GM19193 (cell line): ENCODE measurements at regions not wholly inside any gene's neighbourhood (a gene's known extent, or its start where the extent isn't known, plus 50 kb on each side); places are given as distances from the start of the nearest gene placed in this dataset.

Experiments used
- POLR2A ChIP-seq: IDR thresholded peaks from 4 replicates; pipeline ENCODE4 v1.6.1; 2011; ENCODE audit not compliant: insufficient read depth, insufficient read length; ENCODE audit errors: extremely low read depth

DNA sequence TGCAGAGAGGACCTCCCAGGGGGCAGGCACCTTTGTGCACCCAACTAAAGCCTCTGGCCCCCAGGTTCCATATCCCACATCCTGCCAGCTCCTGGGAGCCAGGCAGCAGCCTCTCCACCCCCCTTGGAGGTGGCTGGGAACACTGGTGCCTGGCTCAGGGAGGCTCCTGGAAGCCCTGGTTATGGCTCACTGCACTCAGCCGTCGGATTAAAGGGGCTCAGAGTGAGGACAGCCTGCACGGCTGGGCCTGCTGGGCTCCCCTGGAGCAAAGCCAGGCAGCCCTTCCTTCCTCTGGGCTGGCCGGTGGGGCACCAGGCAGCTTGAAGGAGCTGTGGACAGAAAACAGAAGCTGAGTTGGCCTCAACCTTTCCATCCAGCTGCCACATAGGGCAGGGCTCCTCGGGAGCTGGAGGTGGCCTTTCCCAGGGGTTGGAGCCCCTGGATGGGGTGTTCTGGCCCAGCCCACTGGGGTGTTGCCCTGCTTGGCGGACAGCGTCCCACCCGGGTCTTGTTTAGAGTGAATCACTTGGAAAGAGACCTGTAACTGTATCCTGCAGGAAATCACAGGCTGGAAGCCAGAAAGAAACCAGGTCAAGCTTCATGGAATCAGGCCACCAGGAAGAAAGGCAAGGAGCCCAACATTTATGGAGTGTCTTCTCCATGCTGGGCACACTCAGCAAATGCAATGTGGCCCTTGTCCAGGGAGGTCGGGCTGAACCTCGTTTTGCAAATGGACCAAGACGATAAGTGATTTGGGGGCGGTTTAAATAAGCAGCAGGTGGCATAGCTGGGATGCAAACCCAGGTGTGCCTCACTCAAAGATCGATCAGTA lies 253.3 kb downstream of the SOX9 start:
- TF ChIP-seq POLR2A: no peak

DNA sequence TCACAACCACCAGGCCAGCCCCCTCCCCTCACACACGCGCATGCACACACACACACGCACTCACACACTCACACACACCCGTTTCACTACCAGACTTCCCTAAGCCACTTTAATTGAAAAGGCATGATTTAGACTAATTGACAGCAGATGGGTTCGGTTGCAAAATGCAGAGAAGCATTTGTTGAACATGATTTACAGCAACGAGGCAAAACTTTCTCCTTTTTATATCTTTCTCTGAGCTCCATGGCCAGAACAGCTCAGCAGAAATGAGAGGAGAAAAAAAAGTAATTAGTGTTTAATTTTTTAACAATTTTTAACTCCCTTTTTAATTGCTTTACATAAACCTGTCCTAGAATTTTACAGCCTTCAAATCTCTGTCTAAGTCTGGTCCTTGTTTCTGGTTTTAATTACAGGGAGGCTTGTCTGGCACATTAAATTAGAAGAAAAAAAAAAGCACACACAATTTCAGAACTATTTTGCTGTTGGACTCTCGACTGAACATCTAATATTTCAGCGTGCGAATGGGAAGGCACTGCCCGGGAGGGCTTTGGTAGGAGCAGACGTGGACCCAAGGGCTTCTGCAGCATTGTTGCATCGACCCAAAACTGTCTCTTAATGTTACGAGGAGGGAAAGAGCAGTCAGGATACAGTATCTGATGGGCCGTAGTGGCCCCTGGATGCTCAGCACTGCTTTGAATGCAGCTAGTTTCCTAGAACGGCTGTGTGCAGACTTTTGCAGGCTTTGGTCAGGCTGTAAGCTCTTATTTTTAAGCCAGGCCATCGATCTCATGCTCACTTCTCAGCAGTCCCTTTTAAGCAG lies 255.9 kb downstream of the SOX9 start:
- no peak for TF ChIP-seq POLR2A

DNA sequence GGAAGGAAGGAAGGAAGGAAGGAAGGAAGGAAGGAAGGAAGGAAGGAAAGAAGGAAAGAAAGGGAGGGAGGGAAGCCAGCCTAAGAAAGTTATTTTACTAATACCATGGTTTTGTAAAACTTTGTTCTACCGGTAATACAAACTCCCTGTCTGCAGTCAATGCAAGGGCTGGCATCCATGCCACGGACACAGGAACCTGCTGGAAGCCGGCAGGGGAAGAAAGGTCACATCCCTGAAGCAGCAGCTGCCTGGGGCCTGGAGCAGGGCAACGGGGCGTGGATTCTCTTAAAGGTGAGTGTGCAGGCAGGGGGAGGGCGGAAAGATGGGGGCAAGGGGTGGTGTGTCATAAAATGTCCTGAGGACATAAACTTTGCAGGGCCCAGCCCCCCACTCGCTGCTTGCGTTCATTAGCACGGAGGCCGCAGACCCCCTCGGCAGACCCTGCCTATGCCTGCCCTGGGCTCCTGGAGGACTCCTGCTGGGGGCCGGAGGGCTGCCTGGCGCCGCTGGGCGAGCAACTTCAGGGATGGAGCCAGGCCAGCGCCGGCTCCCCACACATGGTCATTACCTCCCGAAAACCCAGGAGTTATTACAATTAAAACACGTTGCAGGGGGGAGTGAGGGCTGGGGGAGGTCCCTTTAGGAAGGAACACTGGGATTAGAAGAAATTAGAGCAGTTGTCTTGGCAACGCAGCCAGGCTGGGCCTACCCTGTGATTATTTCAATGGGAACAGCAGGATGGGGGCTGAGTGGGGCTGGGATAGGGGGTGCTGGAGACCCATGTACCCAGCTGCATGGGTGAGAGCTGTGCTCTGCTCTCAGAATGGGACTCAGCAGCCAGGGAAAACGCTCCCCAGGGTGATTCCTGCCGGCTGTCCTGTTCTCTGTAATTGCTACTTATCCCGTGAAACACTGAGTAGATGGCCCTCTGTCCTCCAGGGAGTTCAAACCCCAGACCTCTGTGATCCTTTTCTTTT lies 257.9 kb downstream of the SOX9 start:
- no peak for TF ChIP-seq POLR2A

GRCh38 chr17:72379516-72379915 lies 258.7 kb downstream of the SOX9 start:
- TF ChIP-seq POLR2A: no peak

GRCh38 chr17:72380120-72380519 lies 259.3 kb downstream of the SOX9 start:
- TF ChIP-seq POLR2A: no peak

GRCh38 chr17:72380737-72381136 lies 259.9 kb downstream of the SOX9 start:
- no peak for TF ChIP-seq POLR2A

DNA sequence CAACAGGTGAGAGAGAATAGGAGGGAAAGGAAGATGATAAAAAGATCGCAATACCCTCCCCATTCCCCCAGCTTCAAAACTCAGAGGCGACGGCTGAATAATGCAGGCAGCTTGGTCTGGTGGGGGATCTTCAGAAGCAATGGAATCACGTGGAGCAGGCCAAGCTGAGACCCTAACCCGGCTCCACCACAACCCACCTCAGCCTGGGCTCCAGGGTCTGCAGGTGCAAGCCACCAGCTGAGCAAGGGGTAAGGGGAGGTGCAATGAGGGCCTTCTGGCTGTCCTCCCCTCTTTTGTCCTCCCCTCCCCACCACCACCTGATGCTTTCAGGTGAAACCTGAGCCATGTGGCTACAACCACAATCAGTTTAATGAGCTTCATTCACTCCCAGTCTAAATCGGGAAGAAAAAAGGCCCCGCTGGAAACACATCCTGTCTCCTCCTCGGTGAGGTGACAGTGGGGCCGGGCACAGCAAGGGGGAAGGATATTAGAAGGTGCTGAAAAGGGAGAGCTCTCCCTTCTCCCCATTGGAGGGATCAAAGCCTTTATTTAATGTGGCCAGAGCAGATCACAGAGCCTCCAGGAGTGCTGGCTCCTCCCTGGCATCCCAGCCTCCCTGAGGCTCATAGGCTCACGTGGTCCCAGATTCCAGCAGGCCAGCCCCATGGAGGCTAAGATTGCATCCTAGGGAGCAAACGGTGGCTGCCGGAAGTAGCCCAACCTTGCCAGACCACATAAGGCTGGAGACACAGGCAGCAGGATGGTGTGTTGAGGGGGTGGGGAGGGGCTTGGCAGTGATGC lies 261.0 kb downstream of the SOX9 start:
- no peak for TF ChIP-seq POLR2A

GRCh38 chr17:72382971-72383722 lies 262.3 kb downstream of the SOX9 start:
- TF ChIP-seq POLR2A: no peak

DNA sequence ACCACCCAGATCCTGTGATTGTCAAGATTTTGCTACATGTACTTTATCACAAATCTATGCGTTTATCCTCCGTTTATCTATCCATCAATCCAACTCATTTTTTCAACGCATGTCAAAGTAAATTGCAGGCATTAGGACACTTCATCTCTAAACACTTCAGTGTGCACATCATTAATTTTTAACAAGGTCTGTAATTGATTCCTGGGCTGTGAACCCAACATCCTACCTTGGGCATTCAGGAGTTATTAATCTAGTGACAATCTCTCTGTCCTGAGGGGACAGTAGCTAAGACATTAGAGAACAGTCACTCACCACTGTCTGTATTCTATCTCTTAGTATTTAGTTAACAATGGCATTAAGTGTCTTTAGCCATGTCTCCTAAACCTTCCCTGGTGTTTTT lies 264.7 kb downstream of the SOX9 start:
- no peak for TF ChIP-seq POLR2A

- TF ChIP-seq POLR2A: no peak
These were observed 265.9 kb downstream of the SOX9 start for GRCh38 chr17:72386619-72387237.

DNA sequence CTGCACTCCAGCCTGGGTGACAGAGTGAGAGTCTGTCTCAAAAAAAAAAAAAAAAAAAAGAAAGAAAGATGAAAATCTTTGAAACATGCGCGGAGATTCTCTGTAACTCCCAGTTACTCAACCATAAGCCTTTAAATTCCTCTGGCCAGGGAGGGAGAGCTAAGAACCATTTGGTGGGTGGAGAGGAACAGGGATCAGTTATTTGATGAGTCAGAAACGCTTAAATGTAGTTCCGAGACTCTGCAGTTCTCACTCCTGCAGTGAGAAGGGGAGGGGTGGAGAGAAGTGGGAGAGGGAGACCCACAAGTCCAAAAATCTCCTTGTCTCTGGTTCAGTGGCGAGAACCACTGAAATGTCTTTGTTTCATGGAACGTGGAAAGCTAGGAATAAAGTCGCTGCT lies 266.7 kb downstream of the SOX9 start:
- no peak for TF ChIP-seq POLR2A

- TF ChIP-seq POLR2A: no peak
These were observed 267.1 kb downstream of the SOX9 start for GRCh38 chr17:72387969-72388368.
